Stimulated activated CD4-positive, alpha-beta T cell treated with anti-CD3 and anti-CD28 coated beads, Interleukin-4, amount 100 ng/mL, for 24 hours (primary cell): ENCODE measurements at regions not wholly inside any gene's neighbourhood (a gene's known extent, or its start where the extent isn't known, plus 50 kb on each side); places are given as distances from the start of the nearest gene placed in this dataset.
"Not testable (repeated sequence)": the region's sequence is repeated elsewhere in the genome, so short reads cannot be mapped to it uniquely, and the experiment has no call there.

ENCODE experiments used
- DNase-seq: peaks from one replicate; pipeline ENCODE4 v3.0.0-alpha.2; 2020

- DNase-seq, result no peak
These were observed 69.3 kb upstream of the CYP1B1 start for GRCh38 chr2:38145236-38145635.

- DNase-seq, result no peak
These were observed 66.7 kb upstream of the CYP1B1 start for GRCh38 chr2:38142627-38143026.

GRCh38 chr2:38141501-38141900 lies 65.5 kb upstream of the CYP1B1 start:
- no peak for DNase-seq

GRCh38 chr2:38138996-38139395 lies 63.0 kb upstream of the CYP1B1 start:
- DNase-seq, result no peak

GRCh38 chr2:38138419-38138818 lies 62.5 kb upstream of the CYP1B1 start:
- no peak for DNase-seq

GRCh38 chr2:38137958-38138357 lies 62.0 kb upstream of the CYP1B1 start:
- DNase-seq, result not testable (repeated sequence)

GRCh38 chr2:38131676-38132075 lies 55.7 kb upstream of the CYP1B1 start:
- DNase-seq, result no peak

- DNase-seq, result no peak
These were observed 54.9 kb upstream of the CYP1B1 start for GRCh38 chr2:38130876-38131275.

GRCh38 chr2:38129987-38130386 lies 54.0 kb upstream of the CYP1B1 start:
- no peak for DNase-seq

- no peak for DNase-seq
These were observed 53.5 kb upstream of the CYP1B1 start for GRCh38 chr2:38129481-38129880.

- DNase-seq, result no peak
These were observed 52.7 kb upstream of the CYP1B1 start for GRCh38 chr2:38128653-38129052.

GRCh38 chr2:38127277-38127676 lies 51.3 kb upstream of the CYP1B1 start:
- no peak for DNase-seq

- DNase-seq, result no peak
These were observed 49.9 kb upstream of the CYP1B1 start for GRCh38 chr2:38125842-38126241.
